SK-N-SH (cell line): ENCODE measurements at regions not wholly inside any gene's neighbourhood (a gene's known extent, or its start where the extent isn't known, plus 50 kb on each side); places are given as distances from the start of the nearest gene placed in this dataset.

Experiments
- CTCF ChIA-PET: fragments of 300-600, 350-600 bp; formaldehyde crosslinking; extraction: SDS; loops from one replicate; lab custom pipeline; 2021; lab: Yijun Ruan, JAX
- POLR2A ChIA-PET: fragments of 350-600 bp; sonication (Branson Sonifier 250); formaldehyde crosslinking; extraction: SDS; loops from one replicate; lab custom pipeline; 2020; ENCODE audit warnings: antibody characterized with exemption, inconsistent platforms; lab: Yijun Ruan, JAX
- DNase-seq: peaks from one replicate; pipeline ENCODE4 v3.0.0; 2012
- H2AFZ ChIP-seq: fragments of 200-600 bp; sonication (generic); 2 replicates; pipeline ENCODE4 v1.8.1; 2016; ENCODE audit warnings: antibody characterized with exemption, mild to moderate bottlenecking, low read depth
- H3F3A ChIP-seq: fragments of 200-600 bp; sonication (generic); replicated peaks from 2 replicates; pipeline ENCODE3; 2016; ENCODE audit warnings: antibody characterized with exemption, mild to moderate bottlenecking; ENCODE audit not compliant: insufficient read depth
- H3K27ac ChIP-seq, 2 experiments: fragments of 200-500 bp in 1 of 2; fragments of 200-600 bp in 1 of 2; sonication (Bioruptor generic) in 1 of 2; sonication (generic), shearing (Covaris generic) in 1 of 2; 2 replicates each; pipeline versions ENCODE4 v1.5.1 to v1.6.1; 2014 to 2016; ENCODE audit warnings: low read depth in 2 of 2, inconsistent platforms in 1 of 2, low read length in 1 of 2, mild to moderate bottlenecking in 1 of 2, mixed read lengths in 1 of 2
- H3K27me3 ChIP-seq: fragments of 200-600 bp; sonication (generic), shearing (Covaris generic); 2 replicates; pipeline ENCODE4 v1.6.1; 2016; ENCODE audit warnings: mixed run types; ENCODE audit not compliant: insufficient read depth
- H3K36me3 ChIP-seq, 2 experiments: fragments of 200-500 bp in 1 of 2; fragments of 200-600 bp in 1 of 2; sonication (Bioruptor generic) in 1 of 2; sonication (generic) in 1 of 2; replicated peaks in 1 of 2; 2 replicates each; pipeline versions ENCODE3 to v1.5.1; 2014 to 2016; ENCODE audit warnings: low read length in 1 of 2, mild to moderate bottlenecking in 1 of 2; ENCODE audit not compliant: insufficient read depth in 2 of 2, control insufficient read depth in 1 of 2
- H3K4me1 ChIP-seq, 2 experiments: fragments of 200-500 bp in 1 of 2; fragments of 200-600 bp in 1 of 2; sonication (Bioruptor generic) in 1 of 2; sonication (generic), shearing (Covaris generic) in 1 of 2; 2 replicates each; pipeline versions ENCODE4 v1.5.1 to v1.6.1; 2014 to 2016; ENCODE audit warnings: low read depth in 1 of 2, low read length in 1 of 2, mixed run types in 1 of 2; ENCODE audit not compliant: insufficient read depth in 2 of 2, control insufficient read depth in 1 of 2
- H3K4me2 ChIP-seq: fragments of 200-600 bp; sonication (generic), shearing (Covaris generic); 2 replicates; pipeline ENCODE4 v1.6.1; 2017; ENCODE audit warnings: mixed run types
- H3K4me3 ChIP-seq, 2 experiments: fragments of 200-500 bp in 1 of 2; fragments of 200-600 bp in 1 of 2; sonication (Bioruptor generic) in 1 of 2; sonication (generic), shearing (Covaris generic) in 1 of 2; 2 replicates each; pipeline versions ENCODE4 v1.5.1 to v1.8.1; 2014 to 2016; ENCODE audit warnings: low read depth in 2 of 2, inconsistent platforms in 1 of 2, low read length in 1 of 2, mild to moderate bottlenecking in 1 of 2, mixed read lengths in 1 of 2, moderate library complexity in 1 of 2
- H3K79me2 ChIP-seq: fragments of 200-600 bp; sonication (generic); 2 replicates; pipeline ENCODE4 v1.8.1; 2017; ENCODE audit warnings: mild to moderate bottlenecking; ENCODE audit not compliant: insufficient read depth
- H3K9ac ChIP-seq: fragments of 200-600 bp; sonication (generic); 2 replicates; pipeline ENCODE4 v1.6.1; 2017; ENCODE audit warnings: mixed run types
- H3K9me2 ChIP-seq: fragments of 200-600 bp; sonication (generic); 2 replicates; pipeline ENCODE4 v1.6.1; 2017; ENCODE audit warnings: mixed run types
- H3K9me3 ChIP-seq: fragments of 200-600 bp; sonication (generic); 2 replicates; pipeline ENCODE4 v1.6.1; 2017; ENCODE audit warnings: mixed run types, mild to moderate bottlenecking, moderate library complexity
- H4K20me1 ChIP-seq: fragments of 200-600 bp; sonication (generic); 2 replicates; pipeline ENCODE4 v1.6.1; 2017; ENCODE audit warnings: mild to moderate bottlenecking, mixed run types; ENCODE audit not compliant: insufficient read depth
- CHD2 ChIP-seq: fragments of 150-350 bp; IDR thresholded peaks from 2 replicates; pipeline ENCODE4 v1.6.1; 2018; ENCODE audit warnings: low read length; ENCODE audit not compliant: partially characterized antibody
- ELF1 ChIP-seq: IDR thresholded peaks from 2 replicates; pipeline ENCODE4 v1.4.0; 2012
- EP300 ChIP-seq, 2 experiments: IDR thresholded peaks; 2 replicates each; pipeline versions ENCODE4 v1.4.0 to v1.6.1; 2012; ENCODE audit warnings: borderline replicate concordance in 1 of 2, low read depth in 1 of 2, low read length in 1 of 2
- FOXJ3 ChIP-seq: sonication (generic); formaldehyde crosslinking; IDR thresholded peaks from 2 replicates; pipeline ENCODE4 v1.5.1; 2020; ENCODE audit warnings: mild to moderate bottlenecking, missing genetic modification reagents
- FOXM1 ChIP-seq: IDR thresholded peaks from 2 replicates; pipeline ENCODE4 v1.4.0; 2012; ENCODE audit warnings: low read depth, mild to moderate bottlenecking
- GABPA ChIP-seq: IDR thresholded peaks from 2 replicates; pipeline ENCODE4 v1.4.0; 2012; ENCODE audit warnings: low read depth, mild to moderate bottlenecking
- GATA2 ChIP-seq: sonication (generic); formaldehyde crosslinking; IDR thresholded peaks from 2 replicates; pipeline ENCODE4 v1.5.0; 2020; ENCODE audit warnings: mild to moderate bottlenecking, missing genetic modification reagents
- NFIC ChIP-seq: IDR thresholded peaks from 2 replicates; pipeline ENCODE4 v1.4.0; 2012; ENCODE audit warnings: borderline replicate concordance
- POLR2AphosphoS5 ChIP-seq: IDR thresholded peaks from 2 replicates; pipeline ENCODE4 v1.6.1; 2012; ENCODE audit warnings: low read depth, low read length
- RAD21 ChIP-seq: IDR thresholded peaks from 2 replicates; pipeline ENCODE4 v1.6.1; 2012; ENCODE audit warnings: mild to moderate bottlenecking, low read length
- RCOR1 ChIP-seq: fragments of 150-350 bp; IDR thresholded peaks from 2 replicates; pipeline ENCODE4 v1.6.1; 2017; ENCODE audit warnings: antibody characterized with exemption, low read length
- SIN3A ChIP-seq: IDR thresholded peaks from 2 replicates; pipeline ENCODE4 v1.6.1; 2012; ENCODE audit warnings: low read depth, mild to moderate bottlenecking, low read length, moderate library complexity, borderline replicate concordance
- SMC3 ChIP-seq: IDR thresholded peaks from 2 replicates; pipeline ENCODE4 v1.6.1; 2012; ENCODE audit warnings: low read depth, low read length, improper control_type of control experiment
- TAF1 ChIP-seq: IDR thresholded peaks from 2 replicates; pipeline ENCODE4 v1.6.1; 2012; ENCODE audit warnings: low read depth, mild to moderate bottlenecking, low read length, moderate library complexity, borderline replicate concordance
- WGBS: methylation state at CpG from one replicate; pipeline ENCODE4 v1.1.6; 2017; ENCODE audit warnings: low lambda C conversion rate; 5-methylcytosine and 5-hydroxymethylcytosine counted together
- TF ChIP-seq, protein P1 (sequence below): fragments of 150-350 bp; IDR thresholded peaks from 2 replicates; pipeline ENCODE4 v1.6.1; 2017; ENCODE audit warnings: antibody characterized with exemption, low read length, low read depth, borderline replicate concordance
- TF ChIP-seq, protein P2 (sequence below): IDR thresholded peaks from 2 replicates; pipeline ENCODE4 v1.4.0; 2012; ENCODE audit warnings: low read depth

DNA sequence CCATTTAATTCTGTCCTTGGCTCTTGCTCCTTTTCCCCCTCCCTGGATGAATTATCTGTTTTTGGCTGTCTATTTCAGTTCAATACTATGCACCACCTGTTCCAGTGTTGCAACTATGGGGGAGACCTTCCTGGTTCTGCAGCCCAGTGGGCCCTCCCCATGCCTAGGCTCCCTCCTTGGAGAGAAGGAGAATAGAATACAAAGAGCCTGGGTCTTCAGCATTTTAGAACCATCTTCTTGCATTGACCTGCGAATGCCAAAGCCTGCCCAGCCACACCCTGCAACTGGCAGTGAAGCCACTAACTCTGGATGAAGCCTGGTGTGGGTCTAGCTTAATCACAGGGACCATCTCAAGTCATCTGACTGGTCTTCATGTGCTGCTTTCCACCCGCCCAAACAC lies 207.1 kb downstream of the HERPUD2 start:
- H3K4me1 ChIP-seq, result no peaks in the 10 kb centered on the region
- H3K9me2 ChIP-seq, result no peaks in the 10 kb centered on the region
- H3K9me3 ChIP-seq, result no peaks in the 10 kb centered on the region
- no peaks in the 10 kb centered on the region for H3F3A ChIP-seq
- no peaks in the 10 kb centered on the region for H3K79me2 ChIP-seq
- H3K4me3 ChIP-seq, result no peak overlapping the region
- H3K36me3 ChIP-seq, result no peaks in the 10 kb centered on the region
- no peak overlapping the region for H3K9ac ChIP-seq
- H3K27ac ChIP-seq, result no peak overlapping the region
- CTCF ChIA-PET, result interaction anchor here (0.8 to 3.6 kb wide), 3 partner anchors 10 to 34 kb away, joined by 3 to 22 read pairs (median 4); no protein-coding TSS in a partner anchor
- H3K27me3 ChIP-seq, result peaks cover 14% of the 10 kb centered on the region; the same call in 1 of the 2 replicates
- H2AFZ ChIP-seq, result no peak overlapping the region
- no peak overlapping the region for H3K4me2 ChIP-seq
- WGBS, result 0% methylated on average over 2 of the region's 2 CpGs
- no peak for DNase-seq
- POLR2A ChIA-PET, result no interaction called here
- H4K20me1 ChIP-seq, result no peaks in the 10 kb centered on the region
- TF ChIP-seq EP300 (IDR thresholded peaks at IDR 0.05; ENCODE audit: borderline replicate concordance in 1 of 2, low read depth in 1 of 2, low read length in 1 of 2) (no peak), NFIC (no peak), SIN3A (no peak), CHD2 (no peak), RAD21 (no peak), POLR2AphosphoS5 (no peak), ELF1 (no peak), TAF1 (no peak), GABPA (no peak), RCOR1 (no peak), SMC3 (no peak), FOXJ3 (CRISPR knock-in tag) (no peak)
- TF ChIP-seq, protein P1, sequence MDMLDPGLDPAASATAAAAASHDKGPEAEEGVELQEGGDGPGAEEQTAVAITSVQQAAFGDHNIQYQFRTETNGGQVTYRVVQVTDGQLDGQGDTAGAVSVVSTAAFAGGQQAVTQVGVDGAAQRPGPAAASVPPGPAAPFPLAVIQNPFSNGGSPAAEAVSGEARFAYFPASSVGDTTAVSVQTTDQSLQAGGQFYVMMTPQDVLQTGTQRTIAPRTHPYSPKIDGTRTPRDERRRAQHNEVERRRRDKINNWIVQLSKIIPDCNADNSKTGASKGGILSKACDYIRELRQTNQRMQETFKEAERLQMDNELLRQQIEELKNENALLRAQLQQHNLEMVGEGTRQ, result no peak
- TF ChIP-seq, protein P2, sequence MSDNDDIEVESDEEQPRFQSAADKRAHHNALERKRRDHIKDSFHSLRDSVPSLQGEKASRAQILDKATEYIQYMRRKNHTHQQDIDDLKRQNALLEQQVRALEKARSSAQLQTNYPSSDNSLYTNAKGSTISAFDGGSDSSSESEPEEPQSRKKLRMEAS, result no peak

DNA sequence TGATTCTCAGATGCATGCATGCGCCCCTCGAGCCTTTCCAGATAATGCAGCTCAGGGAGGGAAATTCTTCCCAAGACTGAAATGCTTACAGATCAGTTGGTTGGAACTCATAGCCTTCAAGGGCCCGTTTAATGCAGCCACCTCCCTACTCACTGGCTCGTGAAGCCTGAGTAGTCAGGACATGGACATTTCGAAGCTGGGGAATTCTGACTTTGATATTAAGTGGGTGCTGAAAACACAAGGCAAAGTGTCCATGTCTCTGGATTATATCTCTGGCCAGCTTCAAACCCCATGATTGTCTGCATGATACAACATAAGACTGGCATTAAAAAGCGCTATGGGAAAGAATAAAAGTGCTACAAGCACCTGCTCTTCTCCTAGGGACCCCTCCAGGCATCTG lies 207.5 kb downstream of the HERPUD2 start:
- H3F3A ChIP-seq, result no peaks in the 10 kb centered on the region
- no peak overlapping the region for H3K4me2 ChIP-seq
- H2AFZ ChIP-seq, result no peak overlapping the region
- no peaks in the 10 kb centered on the region for H3K36me3 ChIP-seq
- no peaks in the 10 kb centered on the region for H4K20me1 ChIP-seq
- no peak for TF ChIP-seq GATA2 (CRISPR knock-in tag)
- no peak for TF ChIP-seq RCOR1
- no peak for TF ChIP-seq FOXM1
- DNase-seq, result no peak
- H3K79me2 ChIP-seq, result no peaks in the 10 kb centered on the region
- peaks cover 14% of the 10 kb centered on the region; the same call in 1 of the 2 replicates for H3K27me3 ChIP-seq
- no peaks in the 10 kb centered on the region for H3K9me3 ChIP-seq
- ChIA-PET CTCF (interaction anchor here (0.7 to 3.6 kb wide), 4 partner anchors 9 to 32 kb away, joined by 3 to 22 read pairs (median 3); no protein-coding TSS in a partner anchor), POLR2A (no interaction called here)
- H3K9me2 ChIP-seq, result no peaks in the 10 kb centered on the region
- H3K4me3 ChIP-seq, result no peak overlapping the region
- no peaks in the 10 kb centered on the region for H3K4me1 ChIP-seq
- no peak overlapping the region for H3K27ac ChIP-seq
- no peak overlapping the region for H3K9ac ChIP-seq
- WGBS, result 23% methylated on average over 5 of the region's 6 CpGs
